ENCODE measurements at regions not wholly inside any gene's neighbourhood (a gene's known extent, or its start where the extent isn't known, plus 50 kb on each side); places are given as distances from the start of the nearest gene placed in this dataset.

DNA sequence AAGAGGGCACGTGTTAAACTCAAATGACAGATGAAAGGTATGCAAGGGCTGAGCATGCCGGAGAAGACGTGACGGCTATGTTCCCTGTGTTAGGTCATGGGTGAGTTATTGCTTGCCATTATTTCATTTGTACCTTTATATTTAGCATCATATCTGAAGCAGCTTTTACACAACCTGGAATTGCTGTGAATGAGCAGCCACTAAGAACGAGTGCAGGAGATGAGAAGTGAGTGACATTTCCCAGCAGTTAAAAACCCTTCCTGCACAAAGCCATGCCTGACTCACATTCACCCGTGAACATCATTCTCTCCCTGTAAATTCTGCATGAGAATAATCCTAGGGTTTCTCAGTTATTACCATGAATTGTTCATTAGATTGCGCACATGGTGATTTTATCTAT, 433.2 kb upstream of the ZFP42 start:
- H3K4me3 ChIP-seq: no peak overlapping the region
- no peak for ATAC-seq (ENCODE audit: insufficient number of reproducible peaks, low FRiP score, low read depth)

DNA sequence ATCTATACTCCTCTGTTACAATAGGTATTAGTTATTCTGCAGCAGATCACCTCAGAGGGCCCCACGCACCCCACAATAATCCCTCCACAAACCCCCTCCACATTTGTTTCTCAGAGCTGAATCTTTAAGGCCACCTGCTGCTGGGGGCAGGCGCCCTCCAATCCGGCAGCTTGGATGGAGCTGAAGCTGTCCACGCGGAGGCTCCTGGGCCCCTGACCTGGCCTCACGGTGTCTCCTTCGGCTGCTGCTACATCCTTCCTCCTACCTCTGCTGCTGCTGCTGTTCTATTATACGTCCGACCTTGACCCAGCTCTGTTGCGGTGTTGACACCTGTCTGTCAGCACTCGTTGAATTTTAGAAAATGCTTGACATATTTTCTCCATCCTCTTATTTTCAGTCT, 430.2 kb upstream of the ZFP42 start:
- H3K4me3 ChIP-seq: no peak overlapping the region
- no peak overlapping the region for H3K27ac ChIP-seq
- no peaks in the 10 kb centered on the region for H3K36me3 ChIP-seq
- H3K4me1 ChIP-seq (ENCODE audit: control insufficient read depth in 1 of 2, low read depth in 2 of 2): no peaks in the 10 kb centered on the region
- ATAC-seq (ENCODE audit: insufficient number of reproducible peaks, low FRiP score, low read depth) (no peak), DNase-seq (ENCODE audit: low spot score) (no peak)
- TF ChIP-seq, protein P1, sequence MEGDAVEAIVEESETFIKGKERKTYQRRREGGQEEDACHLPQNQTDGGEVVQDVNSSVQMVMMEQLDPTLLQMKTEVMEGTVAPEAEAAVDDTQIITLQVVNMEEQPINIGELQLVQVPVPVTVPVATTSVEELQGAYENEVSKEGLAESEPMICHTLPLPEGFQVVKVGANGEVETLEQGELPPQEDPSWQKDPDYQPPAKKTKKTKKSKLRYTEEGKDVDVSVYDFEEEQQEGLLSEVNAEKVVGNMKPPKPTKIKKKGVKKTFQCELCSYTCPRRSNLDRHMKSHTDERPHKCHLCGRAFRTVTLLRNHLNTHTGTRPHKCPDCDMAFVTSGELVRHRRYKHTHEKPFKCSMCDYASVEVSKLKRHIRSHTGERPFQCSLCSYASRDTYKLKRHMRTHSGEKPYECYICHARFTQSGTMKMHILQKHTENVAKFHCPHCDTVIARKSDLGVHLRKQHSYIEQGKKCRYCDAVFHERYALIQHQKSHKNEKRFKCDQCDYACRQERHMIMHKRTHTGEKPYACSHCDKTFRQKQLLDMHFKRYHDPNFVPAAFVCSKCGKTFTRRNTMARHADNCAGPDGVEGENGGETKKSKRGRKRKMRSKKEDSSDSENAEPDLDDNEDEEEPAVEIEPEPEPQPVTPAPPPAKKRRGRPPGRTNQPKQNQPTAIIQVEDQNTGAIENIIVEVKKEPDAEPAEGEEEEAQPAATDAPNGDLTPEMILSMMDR (IDR thresholded peaks at IDR 0.05): no peak
- no peaks in the 10 kb centered on the region for H3K9me3 ChIP-seq
- H3K27me3 ChIP-seq (replicated peaks; ENCODE audit: insufficient read depth): no peaks in the 10 kb centered on the region

More for the DNA sequence above, 433.2 kb upstream of the ZFP42 start:
- TF ChIP-seq, protein P1 (IDR thresholded peaks at IDR 0.05): no peak
- H3K36me3 ChIP-seq: no peaks in the 10 kb centered on the region
- H3K4me1 ChIP-seq (ENCODE audit: control insufficient read depth in 1 of 2, low read depth in 2 of 2): no peaks in the 10 kb centered on the region
- H3K27ac ChIP-seq: no peak overlapping the region
- H3K27me3 ChIP-seq (replicated peaks; ENCODE audit: insufficient read depth): no peaks in the 10 kb centered on the region
- DNase-seq (ENCODE audit: low spot score): no peak
- peaks cover 1% of the 10 kb centered on the region for H3K9me3 ChIP-seq

DNA sequence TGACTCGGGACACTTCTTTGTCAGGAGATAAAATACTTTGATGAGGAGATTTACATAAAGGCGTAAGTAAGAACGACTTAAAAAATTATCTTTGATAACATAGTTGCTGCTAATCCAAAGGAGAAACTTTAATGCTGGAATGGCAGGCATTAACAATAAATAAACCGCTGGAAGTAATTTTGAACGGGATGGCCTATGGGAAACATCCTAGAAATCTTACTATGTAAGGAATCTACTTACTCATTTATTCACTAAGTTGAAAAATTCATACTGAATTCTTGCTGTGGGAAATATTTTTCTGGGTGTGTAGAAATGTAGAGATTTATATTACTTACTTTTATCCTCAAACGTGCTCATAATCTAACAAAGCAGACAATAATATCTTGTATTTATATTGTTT, 425.7 kb upstream of the ZFP42 start:
- TF ChIP-seq, protein P1 (IDR thresholded peaks at IDR 0.05): no peak
- no peak for ATAC-seq (ENCODE audit: insufficient number of reproducible peaks, low FRiP score, low read depth)
- H3K4me1 ChIP-seq (ENCODE audit: control insufficient read depth in 1 of 2, low read depth in 2 of 2): no peaks in the 10 kb centered on the region

DNA sequence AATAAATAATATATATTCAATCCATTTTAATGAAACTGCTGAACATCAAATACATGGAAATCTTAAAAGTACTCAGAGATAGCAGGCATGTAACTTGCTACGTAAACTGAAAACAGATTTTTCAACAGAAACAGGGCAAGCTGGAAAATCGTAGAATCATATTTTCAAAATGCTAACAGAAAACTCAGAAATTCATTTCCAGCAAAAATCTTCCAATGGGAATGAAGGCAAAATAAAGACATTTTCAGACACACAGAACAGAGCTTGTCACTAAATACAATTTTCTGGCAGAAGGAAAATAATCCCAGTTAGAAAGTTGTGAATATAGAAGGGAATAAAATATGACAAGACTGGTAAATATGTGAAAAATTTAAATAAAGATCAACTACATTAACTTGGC, 419.9 kb upstream of the ZFP42 start:
- Histone ChIP-seq H3K36me3 (no peaks in the 10 kb centered on the region), H3K4me1 (ENCODE audit: control insufficient read depth in 1 of 2, low read depth in 2 of 2) (no peaks in the 10 kb centered on the region), H3K9me3 (no peaks in the 10 kb centered on the region), H3K27me3 (replicated peaks; ENCODE audit: insufficient read depth) (no peaks in the 10 kb centered on the region), H3K27ac (no peak overlapping the region), H3K4me3 (no peak overlapping the region)
- TF ChIP-seq, protein P1 (IDR thresholded peaks at IDR 0.05): no peak
- DNase-seq (ENCODE audit: low spot score) (no peak), ATAC-seq (ENCODE audit: insufficient number of reproducible peaks, low FRiP score, low read depth) (no peak)

More for the DNA sequence above, 425.7 kb upstream of the ZFP42 start:
- DNase-seq (ENCODE audit: low spot score): no peak
- Histone ChIP-seq H3K27ac (no peak overlapping the region), H3K36me3 (no peaks in the 10 kb centered on the region), H3K4me3 (no peak overlapping the region), H3K27me3 (replicated peaks; ENCODE audit: insufficient read depth) (no peaks in the 10 kb centered on the region), H3K9me3 (no peaks in the 10 kb centered on the region)

DNA sequence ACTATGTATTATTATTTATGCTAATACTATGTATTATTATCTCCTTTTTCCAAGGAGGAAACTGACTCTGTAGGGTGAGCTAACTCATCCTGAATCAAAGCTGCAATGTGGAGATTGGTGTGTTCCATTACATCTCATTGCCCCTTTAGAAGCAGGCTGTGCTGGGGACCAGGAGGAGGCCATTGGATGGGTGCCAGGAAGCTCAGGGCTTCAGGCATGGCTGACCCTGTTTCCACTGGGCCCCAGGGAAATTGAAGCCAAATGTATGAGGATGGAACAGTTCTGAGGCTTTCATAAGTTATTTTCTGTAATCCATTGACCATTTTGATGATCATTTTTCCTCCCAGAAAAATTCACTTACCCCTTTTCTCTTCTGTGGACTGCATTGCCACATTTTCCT, 418.8 kb upstream of the ZFP42 start:
- Histone ChIP-seq H3K27me3 (replicated peaks; ENCODE audit: insufficient read depth) (no peaks in the 10 kb centered on the region), H3K4me3 (no peak overlapping the region), H3K36me3 (no peaks in the 10 kb centered on the region), H3K4me1 (ENCODE audit: control insufficient read depth in 1 of 2, low read depth in 2 of 2) (no peaks in the 10 kb centered on the region), H3K27ac (no peak overlapping the region), H3K9me3 (no peaks in the 10 kb centered on the region)
- ATAC-seq (ENCODE audit: insufficient number of reproducible peaks, low FRiP score, low read depth): no peak
- DNase-seq (ENCODE audit: low spot score): no peak
- TF ChIP-seq, protein P1 (IDR thresholded peaks at IDR 0.05): no peak

All from thoracic aorta (tissue), 2 donors.